Mesenchymal stem cell (in vitro differentiated cells and primary cell): ENCODE measurements at regions not wholly inside any gene's neighbourhood (a gene's known extent, or its start where the extent isn't known, plus 50 kb on each side); places are given as distances from the start of the nearest gene placed in this dataset.

Experiments used
- DNase-seq: peaks from one replicate; pipeline ENCODE4 v3.0.0-alpha.2; 2013
- H2AFZ ChIP-seq: one replicate; pipeline ENCODE4 v1.6.1; 2013; ENCODE audit warnings: low read depth, mild to moderate bottlenecking, control low read depth, inconsistent platforms, low read length, moderate library complexity
- H2AK5ac ChIP-seq: 2 replicates; pipeline ENCODE4 v1.6.1; 2013; ENCODE audit warnings: low read length, moderate library complexity, mild to moderate bottlenecking, inconsistent platforms; ENCODE audit not compliant: severe bottlenecking
- H2BK120ac ChIP-seq: one replicate; pipeline ENCODE4 v1.6.1; 2013; ENCODE audit warnings: low read depth, mild to moderate bottlenecking, inconsistent platforms, low read length, moderate library complexity
- H2BK12ac ChIP-seq, 2 experiments: one replicate each; pipeline ENCODE4 v1.6.1; 2013; ENCODE audit warnings: inconsistent platforms in 2 of 2, low read length in 2 of 2, mild to moderate bottlenecking in 2 of 2, moderate library complexity in 2 of 2, control low read depth in 1 of 2
- H2BK15ac ChIP-seq: one replicate; pipeline ENCODE4 v1.6.1; 2013; ENCODE audit warnings: mild to moderate bottlenecking, low read depth, inconsistent platforms; ENCODE audit not compliant: poor library complexity, severe bottlenecking
- H2BK5ac ChIP-seq: 2 replicates; pipeline ENCODE4 v1.6.1; 2013; ENCODE audit warnings: low read depth, mild to moderate bottlenecking, low read length, control low read depth, inconsistent platforms; ENCODE audit not compliant: poor library complexity, severe bottlenecking
- H3K14ac ChIP-seq, 2 experiments: one replicate each; pipeline ENCODE4 v1.6.1; 2013; ENCODE audit warnings: inconsistent platforms in 2 of 2, low read length in 2 of 2, control low read depth in 1 of 2, mild to moderate bottlenecking in 1 of 2, moderate library complexity in 1 of 2
- H3K18ac ChIP-seq, 2 experiments: one replicate each; pipeline ENCODE4 v1.6.1; 2013; ENCODE audit warnings: inconsistent platforms in 2 of 2, low read length in 2 of 2, control low read depth in 1 of 2, low read depth in 1 of 2, mild to moderate bottlenecking in 1 of 2
- H3K23ac ChIP-seq, 2 experiments: one replicate each; pipeline ENCODE4 v1.6.1; 2013; ENCODE audit warnings: inconsistent platforms in 2 of 2, low read length in 2 of 2, mild to moderate bottlenecking in 2 of 2, moderate library complexity in 2 of 2, control low read depth in 1 of 2
- H3K27ac ChIP-seq: 2 replicates; pipeline ENCODE4 v1.5.1; 2013; ENCODE audit warnings: mild to moderate bottlenecking, moderate library complexity, low read length, control low read depth, inconsistent platforms; ENCODE audit not compliant: poor library complexity, severe bottlenecking
- H3K27me3 ChIP-seq, 2 experiments: 2 replicates each; pipeline versions ENCODE4 v1.6.1 to v1.7.0; 2013; ENCODE audit warnings: low read length in 2 of 2, mild to moderate bottlenecking in 2 of 2, moderate library complexity in 2 of 2, control low read depth in 1 of 2, inconsistent platforms in 1 of 2; ENCODE audit not compliant: control insufficient read depth in 1 of 2, insufficient read depth in 1 of 2
- H3K36me3 ChIP-seq, 2 experiments: 2 replicates each; pipeline versions ENCODE4 v1.6.1 to v1.7.0; 2013; ENCODE audit warnings: low read length in 2 of 2, control low read depth in 1 of 2, inconsistent platforms in 1 of 2, low read depth in 1 of 2, mild to moderate bottlenecking in 1 of 2; ENCODE audit not compliant: insufficient read depth in 2 of 2, control insufficient read depth in 1 of 2
- H3K4ac ChIP-seq, 2 experiments: one replicate each; pipeline ENCODE4 v1.6.1; 2013; ENCODE audit warnings: inconsistent platforms in 2 of 2, low read length in 2 of 2, mild to moderate bottlenecking in 2 of 2, moderate library complexity in 2 of 2, control low read depth in 1 of 2, low read depth in 1 of 2
- H3K4me1 ChIP-seq: 2 replicates; pipeline ENCODE4 v1.6.1; 2013; ENCODE audit warnings: low read depth, low read length, control low read depth; ENCODE audit not compliant: control insufficient read depth, insufficient read depth
- H3K4me2 ChIP-seq: 2 replicates; pipeline ENCODE4 v1.6.1; 2013; ENCODE audit warnings: low read length, mild to moderate bottlenecking, inconsistent platforms; ENCODE audit not compliant: poor library complexity, severe bottlenecking
- H3K4me3 ChIP-seq, 2 experiments: 2 replicates each; pipeline versions ENCODE4 v1.5.1 to v1.7.0; 2013; ENCODE audit warnings: low read length in 2 of 2, mild to moderate bottlenecking in 2 of 2, control low read depth in 1 of 2, low read depth in 1 of 2; ENCODE audit not compliant: insufficient read depth in 1 of 2
- H3K79me1 ChIP-seq: replicated peaks from 2 replicates; pipeline ENCODE4 v1.6.1; 2013; ENCODE audit warnings: mild to moderate bottlenecking, control low read depth, low read length, inconsistent platforms; ENCODE audit not compliant: poor library complexity, severe bottlenecking
- H3K9ac ChIP-seq: 2 replicates; pipeline ENCODE4 v1.7.0; 2013; ENCODE audit warnings: mild to moderate bottlenecking, low read length, moderate library complexity
- H3K9me3 ChIP-seq: 2 replicates; pipeline ENCODE4 v1.7.0; 2013; ENCODE audit warnings: mild to moderate bottlenecking, low read length; ENCODE audit not compliant: control insufficient read depth
- H4K8ac ChIP-seq: one replicate; pipeline ENCODE4 v1.6.1; 2013; ENCODE audit warnings: inconsistent platforms, mild to moderate bottlenecking, low read length, moderate library complexity
- H4K91ac ChIP-seq: one replicate; pipeline ENCODE4 v1.6.1; 2013; ENCODE audit warnings: mild to moderate bottlenecking, low read length, inconsistent platforms
- WGBS: methylation state at CpG from one replicate; pipeline ENCODE4 v1.1.7; 2013; ENCODE audit warnings: mixed read lengths; 5-methylcytosine and 5-hydroxymethylcytosine counted together

DNA sequence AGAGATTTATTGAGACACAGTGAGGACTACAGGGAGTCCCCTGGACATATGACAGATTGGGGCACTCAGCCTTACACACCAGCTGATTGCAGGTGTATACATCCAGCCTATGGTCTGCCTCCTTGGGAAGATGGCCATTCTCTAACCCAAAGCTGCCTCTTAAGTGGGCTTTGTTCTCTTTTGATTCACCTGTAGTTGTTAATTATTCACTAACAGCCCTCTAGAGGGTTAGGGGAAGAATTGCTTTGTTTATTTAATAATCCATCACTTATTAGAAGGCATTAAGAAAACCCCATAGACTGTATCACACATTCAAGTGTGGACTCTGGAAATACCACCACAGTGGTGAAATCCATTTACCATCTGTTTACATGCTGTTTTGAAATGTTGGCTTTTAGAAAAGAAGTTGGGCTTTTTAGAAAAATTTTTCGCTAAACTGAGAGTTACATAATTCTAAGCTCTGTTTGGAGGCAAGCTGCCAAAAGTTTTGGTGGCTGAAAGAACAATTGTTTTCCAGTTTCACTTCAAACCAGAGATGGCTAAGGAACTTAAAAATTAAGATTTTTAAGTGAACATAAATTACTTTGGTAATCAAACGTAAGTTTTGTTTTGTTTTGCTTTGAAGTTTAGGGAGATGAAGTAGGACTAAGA is 379.1 kb downstream of the ADRA2A start:
- H3K36me3 ChIP-seq, result no peaks in the 10 kb centered on the region

DNA sequence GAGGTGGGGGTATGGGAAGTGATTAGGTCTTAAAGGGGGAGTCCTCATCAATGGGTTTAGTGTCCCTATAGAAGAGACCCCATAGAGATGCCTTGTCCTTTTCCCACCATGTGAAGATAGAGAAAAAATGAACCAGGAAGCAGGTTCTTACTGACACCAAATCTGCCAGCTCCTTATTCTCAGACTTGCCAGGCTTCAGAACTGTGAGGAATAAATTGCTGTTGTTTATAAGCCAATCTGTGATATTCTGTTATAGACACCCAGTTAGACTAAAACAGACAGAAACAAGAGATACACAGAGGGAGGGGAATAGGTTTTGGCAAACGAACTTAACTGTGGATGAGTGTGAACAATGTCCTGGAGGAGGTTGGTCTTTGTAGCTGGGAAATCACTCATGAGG is 381.4 kb downstream of the ADRA2A start:
- Histone ChIP-seq H2AK5ac (no peak overlapping the region), H3K36me3 (no peaks in the 10 kb centered on the region), H4K8ac (no peak overlapping the region), H3K4me1 (no peaks in the 10 kb centered on the region), H3K4me2 (no peak overlapping the region), H3K27me3 (peaks cover 0 to 15% of the 10 kb centered on the region in 2 experiments), H3K18ac (no peak overlapping the region), H3K4me3 (no peak overlapping the region), H3K14ac (no peak overlapping the region), H2BK5ac (no peak overlapping the region), H2BK120ac (no peak overlapping the region), H4K91ac (no peak overlapping the region), H3K9ac (no peak overlapping the region), H3K4ac (no peak overlapping the region), H2AFZ (no peak overlapping the region), H3K79me1 (no peaks in the 10 kb centered on the region), H2BK12ac (no peak overlapping the region), H3K23ac (no peak overlapping the region), H2BK15ac (no peak overlapping the region), H3K9me3 (peaks cover 3% of the 10 kb centered on the region), H3K27ac (no peak overlapping the region)
- WGBS, result 71% methylated on average over 1 of the region's 1 CpG
- no peak for DNase-seq

More for the DNA sequence above, 379.1 kb downstream of the ADRA2A start:
- Histone ChIP-seq H3K23ac (no peak overlapping the region), H3K14ac (no peak overlapping the region), H2AFZ (no peak overlapping the region), H3K9ac (no peak overlapping the region), H2BK5ac (no peak overlapping the region), H2BK12ac (no peak overlapping the region), H3K79me1 (no peaks in the 10 kb centered on the region), H2BK15ac (no peak overlapping the region), H3K4me1 (no peaks in the 10 kb centered on the region), H3K27me3 (peaks cover 0 to 24% of the 10 kb centered on the region in 2 experiments), H2AK5ac (no peak overlapping the region), H3K27ac (no peak overlapping the region), H4K8ac (no peak overlapping the region), H4K91ac (no peak overlapping the region), H2BK120ac (no peak overlapping the region), H3K18ac (no peak overlapping the region), H3K4me3 (no peak overlapping the region), H3K4ac (no peak overlapping the region), H3K4me2 (no peak overlapping the region), H3K9me3 (no peaks in the 10 kb centered on the region)
- WGBS, result 83% methylated on average over 2 of the region's 2 CpGs
- DNase-seq, result no peak

DNA sequence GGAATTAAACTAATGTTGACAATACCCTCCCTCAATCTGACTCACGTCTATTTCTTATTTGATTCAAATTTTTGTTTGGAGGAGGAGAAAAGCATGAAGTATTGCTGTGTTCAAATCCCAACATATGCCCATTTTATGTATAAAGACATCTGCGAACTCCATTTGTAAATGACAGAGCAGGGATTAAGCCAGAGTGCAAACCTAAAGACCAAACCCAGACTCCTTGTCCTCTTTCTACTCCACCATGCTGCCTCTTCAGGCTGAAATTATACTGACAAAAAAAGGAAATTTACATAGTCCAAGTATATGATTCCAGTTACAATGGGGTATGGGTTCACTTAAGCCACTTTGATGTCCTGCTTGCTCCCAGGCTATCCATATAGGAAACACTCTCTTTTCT is 383.1 kb downstream of the ADRA2A start:
- no peak overlapping the region for H3K4ac ChIP-seq
- no peak overlapping the region for H2BK12ac ChIP-seq
- H3K27me3 ChIP-seq, result peaks cover 0 to 15% of the 10 kb centered on the region in 2 experiments
- no peak overlapping the region for H3K23ac ChIP-seq
- H4K8ac ChIP-seq, result no peak overlapping the region
- no peak overlapping the region for H2BK15ac ChIP-seq
- no peak overlapping the region for H3K9ac ChIP-seq
- no peak for DNase-seq
- H3K9me3 ChIP-seq, result peaks cover 9% of the 10 kb centered on the region
- no peak overlapping the region for H2BK5ac ChIP-seq
- H3K14ac ChIP-seq, result no peak overlapping the region
- no peaks in the 10 kb centered on the region for H3K79me1 ChIP-seq
- 90% methylated on average over 2 of the region's 2 CpGs for WGBS
- no peak overlapping the region for H3K4me2 ChIP-seq
- no peak overlapping the region for H2BK120ac ChIP-seq
- H2AFZ ChIP-seq, result no peak overlapping the region
- H3K4me1 ChIP-seq, result no peaks in the 10 kb centered on the region
- H3K4me3 ChIP-seq, result no peak overlapping the region
- H2AK5ac ChIP-seq, result no peak overlapping the region
- H3K36me3 ChIP-seq, result no peaks in the 10 kb centered on the region
- no peak overlapping the region for H4K91ac ChIP-seq
- no peak overlapping the region for H3K27ac ChIP-seq
- no peak overlapping the region for H3K18ac ChIP-seq

DNA sequence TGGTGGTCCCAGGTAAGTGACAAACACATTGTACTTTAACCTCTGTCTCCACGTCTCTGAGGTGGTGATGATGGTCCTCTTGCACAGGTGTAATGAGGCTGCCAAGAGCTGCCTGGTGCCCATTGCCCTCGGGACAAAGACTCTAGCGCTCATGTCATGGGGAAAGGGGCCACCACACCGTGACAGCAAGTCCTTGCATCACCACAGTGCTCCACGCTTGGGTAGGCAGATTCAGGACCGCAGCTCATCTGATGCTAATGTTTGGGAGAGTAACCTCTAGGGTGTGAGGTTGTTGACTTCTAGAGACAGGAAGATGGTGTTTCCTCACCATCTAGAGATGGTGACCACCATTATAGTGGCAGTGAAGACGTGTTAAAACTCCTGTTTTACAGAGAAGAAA is 395.6 kb downstream of the ADRA2A start:
- Histone ChIP-seq H4K91ac (no peak overlapping the region), H2BK120ac (no peak overlapping the region), H3K18ac (no peak overlapping the region), H2BK12ac (no peak overlapping the region), H3K14ac (no peak overlapping the region), H3K4ac (no peak overlapping the region), H3K23ac (no peak overlapping the region), H3K4me2 (no peak overlapping the region), H3K4me3 (no peak overlapping the region), H4K8ac (no peak overlapping the region), H3K79me1 (no peaks in the 10 kb centered on the region), H3K4me1 (no peaks in the 10 kb centered on the region), H2BK15ac (no peak overlapping the region), H3K9me3 (peaks cover under 1% of the 10 kb centered on the region), H2BK5ac (no peak overlapping the region), H2AFZ (no peak overlapping the region), H3K36me3 (no peaks in the 10 kb centered on the region), H2AK5ac (no peak overlapping the region), H3K27ac (no peak overlapping the region), H3K27me3 (no peaks in the 10 kb centered on the region), H3K9ac (no peak overlapping the region)
- 88% methylated on average over 6 of the region's 7 CpGs for WGBS
- no peak for DNase-seq
